Pancreas (tissue), 10 donors: ENCODE measurements at regions not wholly inside any gene's neighbourhood (a gene's known extent, or its start where the extent isn't known, plus 50 kb on each side); places are given as distances from the start of the nearest gene placed in this dataset.

Experiments used
- ATAC-seq, 4 donors: fragments of 200-7000 bp; cut with Tn5 transposase; one replicate each; pipeline versions ENCODE4 v1.8.0 to v1.9.1; 2020; ENCODE audit warnings: mild to moderate bottlenecking in 4 of 4, moderate library complexity in 4 of 4
- DNase-seq, 6 donors: peaks; one replicate each; pipeline ENCODE4 v3.0.0-alpha.2; 2020
- FAIRE-seq: peaks from 2 replicates; lab custom pipeline; 2012; peaks lifted over from hg19 to GRCh38; lab: Jason Lieb, UNC
- H3K27ac ChIP-seq, 4 donors: fragments of 200-600 bp; sonication (generic); 1 replicate in 3 of 4; 2 replicates in 1 of 4; pipeline versions ENCODE4 v1.5.0 to v1.8.0; 2020
- H3K27me3 ChIP-seq, 4 donors: fragments of 200-600 bp; one replicate each; pipeline ENCODE4 v1.8.0; 2021
- H3K36me3 ChIP-seq, 3 donors: fragments of 200-600 bp; sonication (generic) in 1 of 3; one replicate each; pipeline versions ENCODE4 v1.5.0 to v1.8.0; 2020 to 2021
- H3K4me1 ChIP-seq, 3 donors: fragments of 200-600 bp; one replicate each; pipeline ENCODE4 v1.8.0; 2021
- H3K4me3 ChIP-seq, 4 donors: fragments of 200-600 bp; sonication (generic) in 2 of 4; one replicate each; pipeline versions ENCODE4 v1.5.0 to v1.8.0; 2020 to 2021
- H3K9me3 ChIP-seq, 4 donors: fragments of 200-600 bp; one replicate each; pipeline ENCODE4 v1.8.0; 2021
- CTCF ChIP-seq, 4 donors: fragments of 200-600 bp; sonication (generic) in 3 of 4; IDR thresholded peaks; one replicate each; pipeline versions ENCODE4 v1.5.0 to v1.8.0; 2021; ENCODE audit warnings: antibody characterized with exemption in 4 of 4
- WGBS, 2 donors: extraction: QIAGEN DNeasy Blood & Tissue Kit; methylation state at CpG; one replicate each; pipeline ENCODE4 v1.1.7; 2013; 5-methylcytosine and 5-hydroxymethylcytosine counted together
- intact Hi-C, 3 donors: fragments of 100-400 bp; cut with DNase I; formaldehyde crosslinking; loops; one replicate each; pipeline versions ENCODE4 v1.11.1 to v1.14.2; 2022
- donor health status: healthy with polysubstance abuse.
- donor health status: DM: no; HTN: no; CAD: no; lungs with moderate emphysema.
- donor health status: DM: no; HTN: no; CAD: no.
- donor health status: control.
- donor health status: control.
- donor health status: Bipolar disorder and iron deficiency.
- donor health status: DM: yes; HTN: yes; CAD: no.
- donor health status: DM: no; HTN: no; CAD: no.
- donor health status: DM: no; HTN: no; CAD: no.
- donor health status: DM: yes; HTN: yes; CAD: no.

GRCh38 chr2:133822517-133823225 lies 254.4 kb upstream of the NCKAP5 start:
- H3K9me3 ChIP-seq: no peaks in the 10 kb centered on the region
- H3K4me1 ChIP-seq: no peaks in the 10 kb centered on the region
- FAIRE-seq (no peak), ATAC-seq (no peak), DNase-seq (no peak)
- intact Hi-C loops: no loop called here
- no peak overlapping the region for H3K4me3 ChIP-seq
- no peak for TF ChIP-seq CTCF (IDR thresholded peaks at IDR 0.05)
- H3K27ac ChIP-seq: no peak overlapping the region
- H3K27me3 ChIP-seq: no peaks in the 10 kb centered on the region
- WGBS, 2 donors: 81 to 82% methylated on average over 10 of the region's 10 CpGs
- H3K36me3 ChIP-seq: no peaks in the 10 kb centered on the region

GRCh38 chr2:133823226-133823550 lies 254.9 kb upstream of the NCKAP5 start:
- no peak for ATAC-seq
- no peaks in the 10 kb centered on the region for H3K9me3 ChIP-seq
- no peaks in the 10 kb centered on the region for H3K36me3 ChIP-seq
- H3K4me3 ChIP-seq: no peak overlapping the region
- H3K27ac ChIP-seq: no peak overlapping the region
- TF ChIP-seq CTCF (IDR thresholded peaks at IDR 0.05): no peak
- H3K27me3 ChIP-seq: no peaks in the 10 kb centered on the region
- no peak for FAIRE-seq
- intact Hi-C loops: no loop called here
- WGBS, 2 donors: 52 to 70% methylated on average over 3 of the region's 3 CpGs
- H3K4me1 ChIP-seq: no peaks in the 10 kb centered on the region
- DNase-seq: no peak

- intact Hi-C loops: no loop called here
- H3K9me3 ChIP-seq: no peaks in the 10 kb centered on the region
- H3K27me3 ChIP-seq: no peaks in the 10 kb centered on the region
- FAIRE-seq (no peak), ATAC-seq (no peak), DNase-seq (no peak)
- no peak overlapping the region for H3K4me3 ChIP-seq
- H3K4me1 ChIP-seq: no peaks in the 10 kb centered on the region
- no peaks in the 10 kb centered on the region for H3K36me3 ChIP-seq
- no peak for TF ChIP-seq CTCF (IDR thresholded peaks at IDR 0.05)
- no peak overlapping the region for H3K27ac ChIP-seq
- 23 to 38% methylated on average over 1 of the region's 1 CpG for WGBS, 2 donors
These were observed 256.6 kb upstream of the NCKAP5 start for GRCh38 chr2:133824869-133825268.

- Histone ChIP-seq H3K9me3 (no peaks in the 10 kb centered on the region), H3K4me1 (no peaks in the 10 kb centered on the region), H3K27ac (no peak overlapping the region), H3K36me3 (no peaks in the 10 kb centered on the region), H3K27me3 (no peaks in the 10 kb centered on the region), H3K4me3 (no peak overlapping the region)
- no peak for FAIRE-seq
- TF ChIP-seq CTCF (IDR thresholded peaks at IDR 0.05): no peak
- intact Hi-C loops: no loop called here
- no peak for DNase-seq
- 79 to 86% methylated on average over 6 of the region's 6 CpGs for WGBS, 2 donors
- no peak for ATAC-seq
These were observed 257.5 kb upstream of the NCKAP5 start for GRCh38 chr2:133825778-133826177.

- Histone ChIP-seq H3K36me3 (no peaks in the 10 kb centered on the region), H3K27me3 (no peaks in the 10 kb centered on the region), H3K27ac (no peak overlapping the region), H3K4me1 (no peaks in the 10 kb centered on the region), H3K9me3 (no peaks in the 10 kb centered on the region), H3K4me3 (no peak overlapping the region)
- intact Hi-C loops: no loop called here
- no peak for TF ChIP-seq CTCF (IDR thresholded peaks at IDR 0.05)
- 37 to 48% methylated on average over 2 of the region's 2 CpGs for WGBS, 2 donors
- DNase-seq (no peak), ATAC-seq (no peak), FAIRE-seq (no peak)
These were observed 260.6 kb upstream of the NCKAP5 start for GRCh38 chr2:133828913-133829312.
